ENCODE measurements at regions not wholly inside any gene's neighbourhood (a gene's known extent, or its start where the extent isn't known, plus 50 kb on each side); places are given as distances from the start of the nearest gene placed in this dataset.

DNA sequence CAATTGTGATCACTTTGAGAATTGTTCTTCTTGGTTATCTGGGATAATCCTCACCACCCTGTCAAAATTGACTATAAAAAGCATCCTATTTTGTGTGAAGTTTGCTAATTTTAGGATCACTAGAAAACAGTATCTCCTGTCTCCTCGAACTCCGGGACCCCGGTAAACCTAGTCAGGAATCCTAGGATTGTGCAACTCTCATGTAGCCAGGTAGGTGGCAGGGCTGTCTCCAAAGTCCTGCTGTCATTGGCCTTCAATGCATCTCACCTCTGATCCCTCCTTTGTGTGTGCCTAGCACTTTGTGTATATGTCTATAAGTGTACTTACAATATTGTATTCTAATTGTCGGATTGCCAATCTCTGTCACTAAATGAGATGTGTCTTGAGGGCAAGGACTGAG lies 1564.8 kb downstream of the RPA4 start:
- intact Hi-C loops (cut with micrococcal nuclease) = no loop called here

More for the DNA sequence above, 1564.8 kb downstream of the RPA4 start:
- CTCF ChIA-PET = no interaction called here
- no peaks in the 10 kb centered on the region for H3K36me3 ChIP-seq (ENCODE audit: control insufficient read depth in 2 of 2, extremely low read depth in 1 of 2, insufficient read depth in 2 of 2, low read length in 2 of 2)
- H3K4me1 ChIP-seq (ENCODE audit: control insufficient read depth, extremely low read depth, insufficient read depth, low read length) = no peaks in the 10 kb centered on the region
- DNase-seq (ENCODE audit: low read depth, low spot score) (no peak), FAIRE-seq (no peak)
- TF ChIP-seq POLR2A (IDR thresholded peaks at IDR 0.05; ENCODE audit: low read depth, low read length) = no peak
- no peak for TF ChIP-seq POLR2AphosphoS5 (IDR thresholded peaks at IDR 0.05; ENCODE audit: insufficient read depth, low read depth, low read length)
- no peak for TF ChIP-seq FOS (IDR thresholded peaks at IDR 0.05; ENCODE audit: borderline replicate concordance, insufficient read depth, low read length)
- no peak for TF ChIP-seq EZH2 (IDR thresholded peaks at IDR 0.05; ENCODE audit: borderline replicate concordance, low read depth, low read length, severe bottlenecking)
- TF ChIP-seq, protein P1, sequence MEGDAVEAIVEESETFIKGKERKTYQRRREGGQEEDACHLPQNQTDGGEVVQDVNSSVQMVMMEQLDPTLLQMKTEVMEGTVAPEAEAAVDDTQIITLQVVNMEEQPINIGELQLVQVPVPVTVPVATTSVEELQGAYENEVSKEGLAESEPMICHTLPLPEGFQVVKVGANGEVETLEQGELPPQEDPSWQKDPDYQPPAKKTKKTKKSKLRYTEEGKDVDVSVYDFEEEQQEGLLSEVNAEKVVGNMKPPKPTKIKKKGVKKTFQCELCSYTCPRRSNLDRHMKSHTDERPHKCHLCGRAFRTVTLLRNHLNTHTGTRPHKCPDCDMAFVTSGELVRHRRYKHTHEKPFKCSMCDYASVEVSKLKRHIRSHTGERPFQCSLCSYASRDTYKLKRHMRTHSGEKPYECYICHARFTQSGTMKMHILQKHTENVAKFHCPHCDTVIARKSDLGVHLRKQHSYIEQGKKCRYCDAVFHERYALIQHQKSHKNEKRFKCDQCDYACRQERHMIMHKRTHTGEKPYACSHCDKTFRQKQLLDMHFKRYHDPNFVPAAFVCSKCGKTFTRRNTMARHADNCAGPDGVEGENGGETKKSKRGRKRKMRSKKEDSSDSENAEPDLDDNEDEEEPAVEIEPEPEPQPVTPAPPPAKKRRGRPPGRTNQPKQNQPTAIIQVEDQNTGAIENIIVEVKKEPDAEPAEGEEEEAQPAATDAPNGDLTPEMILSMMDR (IDR thresholded peaks at IDR 0.05; ENCODE audit: extremely low read depth in 1 of 2, insufficient read depth in 1 of 2, low read depth in 1 of 2, low read length in 2 of 2) = no peak
- TF ChIP-seq GATA2 (IDR thresholded peaks at IDR 0.05; ENCODE audit: insufficient read depth, insufficient read length, low read depth, low read length) = no peak
- TF ChIP-seq MYC (IDR thresholded peaks at IDR 0.05; ENCODE audit: low read depth, low read length) = no peak
- no peak for TF ChIP-seq JUN (IDR thresholded peaks at IDR 0.05; ENCODE audit: borderline replicate concordance, insufficient read depth, insufficient read length, low read depth)
- TF ChIP-seq, protein P2, sequence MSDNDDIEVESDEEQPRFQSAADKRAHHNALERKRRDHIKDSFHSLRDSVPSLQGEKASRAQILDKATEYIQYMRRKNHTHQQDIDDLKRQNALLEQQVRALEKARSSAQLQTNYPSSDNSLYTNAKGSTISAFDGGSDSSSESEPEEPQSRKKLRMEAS (IDR thresholded peaks at IDR 0.05; ENCODE audit: insufficient read depth, insufficient read length) = no peak
- POLR2A ChIA-PET = no interaction called here
- BruUV-seq (replicated peaks) = no TSS peak
- H4K20me1 ChIP-seq (replicated peaks; ENCODE audit: control insufficient read depth, extremely low read depth, insufficient read depth, low read length) = no peaks in the 10 kb centered on the region
- H3K9me3 ChIP-seq (replicated peaks; ENCODE audit: control insufficient read depth, insufficient read depth, low read length) = no peaks in the 10 kb centered on the region
- no peak overlapping the region for H3K9ac ChIP-seq (replicated peaks; ENCODE audit: extremely low read depth, insufficient read depth, low read length)
- no peaks in the 10 kb centered on the region for H3K79me2 ChIP-seq (ENCODE audit: control insufficient read depth, insufficient read depth, low read length)
- H3K27ac ChIP-seq (ENCODE audit: insufficient read depth, low read depth, low read length) = no peak overlapping the region
- no peaks in the 10 kb centered on the region for H3K27me3 ChIP-seq (ENCODE audit: control insufficient read depth in 2 of 2, insufficient read depth in 2 of 2, low read length in 2 of 2)
- no peak overlapping the region for H2AFZ ChIP-seq (ENCODE audit: low read depth, low read length)
- no peak overlapping the region for H3K4me3 ChIP-seq (replicated peaks in 1 of 3; ENCODE audit: insufficient read depth in 1 of 3, low read depth in 1 of 3, low read length in 3 of 3)
- no peaks in the 10 kb centered on the region for H3K9me1 ChIP-seq (replicated peaks; ENCODE audit: control insufficient read depth, extremely low read depth, insufficient read depth, low read length)
- H3K4me2 ChIP-seq (ENCODE audit: insufficient read depth, low read length) = no peak overlapping the region
- dilution Hi-C loops (cut with MboI; ENCODE audit: extremely low pct_ligation_motif_present, low sequenced_read_pairs) = no loop called here
